22Rv1 (cell line): ENCODE measurements at regions not wholly inside any gene's neighbourhood (a gene's known extent, or its start where the extent isn't known, plus 50 kb on each side); places are given as distances from the start of the nearest gene placed in this dataset.
"Not testable (repeated sequence)": the region's sequence is repeated elsewhere in the genome, so short reads cannot be mapped to it uniquely, and the experiment has no call there.

Experiments
- H3K27ac ChIP-seq: fragments of 450-650 bp; 2 replicates; pipeline ENCODE4 v1.5.1; 2017
- ZFX ChIP-seq: fragments of 450-650 bp; IDR thresholded peaks from 2 replicates; pipeline ENCODE4 v1.6.1; 2017; ENCODE audit warnings: antibody characterized with exemption, borderline replicate concordance
- TF ChIP-seq, protein P1 (sequence below): fragments of 450-650 bp; IDR thresholded peaks from 2 replicates; pipeline ENCODE4 v1.5.1; 2017; ENCODE audit warnings: mild to moderate bottlenecking

GRCh38 chr6:76768556-76768955, 694.7 kb downstream of the HTR1B start:
- TF ChIP-seq, protein P1, sequence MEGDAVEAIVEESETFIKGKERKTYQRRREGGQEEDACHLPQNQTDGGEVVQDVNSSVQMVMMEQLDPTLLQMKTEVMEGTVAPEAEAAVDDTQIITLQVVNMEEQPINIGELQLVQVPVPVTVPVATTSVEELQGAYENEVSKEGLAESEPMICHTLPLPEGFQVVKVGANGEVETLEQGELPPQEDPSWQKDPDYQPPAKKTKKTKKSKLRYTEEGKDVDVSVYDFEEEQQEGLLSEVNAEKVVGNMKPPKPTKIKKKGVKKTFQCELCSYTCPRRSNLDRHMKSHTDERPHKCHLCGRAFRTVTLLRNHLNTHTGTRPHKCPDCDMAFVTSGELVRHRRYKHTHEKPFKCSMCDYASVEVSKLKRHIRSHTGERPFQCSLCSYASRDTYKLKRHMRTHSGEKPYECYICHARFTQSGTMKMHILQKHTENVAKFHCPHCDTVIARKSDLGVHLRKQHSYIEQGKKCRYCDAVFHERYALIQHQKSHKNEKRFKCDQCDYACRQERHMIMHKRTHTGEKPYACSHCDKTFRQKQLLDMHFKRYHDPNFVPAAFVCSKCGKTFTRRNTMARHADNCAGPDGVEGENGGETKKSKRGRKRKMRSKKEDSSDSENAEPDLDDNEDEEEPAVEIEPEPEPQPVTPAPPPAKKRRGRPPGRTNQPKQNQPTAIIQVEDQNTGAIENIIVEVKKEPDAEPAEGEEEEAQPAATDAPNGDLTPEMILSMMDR = no peak
- no peak for TF ChIP-seq ZFX

DNA sequence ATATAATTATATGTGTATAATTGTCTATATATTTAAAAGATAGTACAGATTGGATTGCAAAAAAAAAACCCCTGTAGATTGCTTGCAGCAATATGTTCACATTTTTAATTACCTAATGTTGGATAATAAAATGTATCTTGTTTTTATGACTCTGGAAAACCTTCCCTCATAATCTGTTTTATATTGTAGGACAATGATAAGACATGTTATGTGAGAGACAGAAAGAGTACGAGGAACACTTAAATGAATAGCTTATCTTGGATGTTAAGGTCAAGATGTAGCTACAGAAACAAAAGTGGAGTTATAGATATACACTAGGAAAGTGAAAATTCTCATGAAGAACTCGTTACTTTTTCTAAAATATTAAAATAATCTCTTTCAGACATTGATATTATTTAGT, 691.6 kb upstream of the IMPG1 start:
- TF ChIP-seq, protein P1 = no peak
- no peak for TF ChIP-seq ZFX
- no peak overlapping the region for H3K27ac ChIP-seq

More at GRCh38 chr6:76768556-76768955, 694.7 kb downstream of the HTR1B start:
- H3K27ac ChIP-seq = no peak overlapping the region

GRCh38 chr6:76752841-76753240, 680.4 kb upstream of the IMPG1 start:
- H3K27ac ChIP-seq = no peak overlapping the region
- TF ChIP-seq, protein P1 = no peak
- no peak for TF ChIP-seq ZFX

- H3K27ac ChIP-seq = not testable (repeated sequence)
These were observed 672.9 kb upstream of the IMPG1 start for GRCh38 chr6:76745388-76745787.

- not testable (repeated sequence) for H3K27ac ChIP-seq
These were observed 671.8 kb upstream of the IMPG1 start for GRCh38 chr6:76744151-76744720.

- H3K27ac ChIP-seq = no peak overlapping the region
- TF ChIP-seq, protein P1 = no peak
- no peak for TF ChIP-seq ZFX
These were observed 670.5 kb upstream of the IMPG1 start for GRCh38 chr6:76742919-76743318.

DNA sequence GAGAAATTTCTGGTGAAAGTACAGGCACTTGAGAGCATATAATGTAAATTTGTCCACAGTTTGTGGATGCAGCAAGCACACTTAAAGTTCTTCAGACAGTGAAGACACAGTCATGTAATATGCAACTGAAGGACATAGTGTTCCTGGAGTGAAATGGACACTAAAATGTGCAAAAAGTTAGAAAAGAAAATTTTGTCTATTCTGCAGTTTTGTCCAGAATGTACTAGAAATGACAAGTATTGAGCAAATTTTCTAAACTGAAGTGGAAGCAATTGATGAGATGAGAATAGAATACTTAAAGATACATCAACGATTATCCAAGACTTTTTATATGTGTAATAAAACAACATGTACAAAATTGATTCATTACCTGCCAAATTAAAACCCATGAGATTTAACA, 647.0 kb upstream of the IMPG1 start:
- no peak overlapping the region for H3K27ac ChIP-seq
- no peak for TF ChIP-seq ZFX
- TF ChIP-seq, protein P1 = no peak

DNA sequence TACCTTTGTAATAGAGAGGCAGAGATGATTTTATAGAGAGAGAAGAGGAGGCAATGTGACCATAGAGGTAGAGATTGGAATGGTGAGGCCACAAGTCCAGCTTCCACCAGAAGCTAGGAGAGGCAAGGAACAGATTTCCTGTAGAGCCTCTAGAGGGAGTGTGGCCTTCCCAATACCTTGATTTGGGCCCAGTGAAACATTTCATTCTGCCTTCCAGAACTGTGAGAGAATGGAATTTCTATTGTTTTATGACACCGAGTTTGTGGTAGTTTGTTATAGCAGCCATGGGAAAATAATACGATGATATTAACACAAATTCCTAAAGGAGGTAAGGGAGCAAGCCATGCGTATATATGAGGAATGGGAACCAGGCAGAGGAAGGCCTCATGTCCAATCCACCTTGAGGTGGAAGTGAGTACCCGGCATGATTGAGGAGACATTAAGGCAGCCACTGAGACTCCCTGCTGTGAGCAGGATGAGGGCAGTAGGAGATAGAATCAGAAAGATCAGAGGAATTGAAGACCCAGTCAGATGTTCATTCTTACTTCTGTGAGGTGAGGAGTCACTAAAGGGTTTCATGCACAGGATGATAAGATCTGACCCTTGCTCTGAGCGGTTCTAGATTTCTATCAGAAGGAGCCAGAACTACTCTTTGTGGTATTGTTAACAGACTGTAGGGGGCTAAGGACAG, 636.3 kb upstream of the IMPG1 start:
- H3K27ac ChIP-seq = no peak overlapping the region
- TF ChIP-seq ZFX = no peak
- TF ChIP-seq, protein P1 = no peak
